GM21737 (cell line): ENCODE measurements at regions not wholly inside any gene's neighbourhood (a gene's known extent, or its start where the extent isn't known, plus 50 kb on each side); places are given as distances from the start of the nearest gene placed in this dataset.

ENCODE experiments used
- ATAC-seq: cut with Tn5 transposase; IDR thresholded peaks from one replicate; pipeline ENCODE4 v1.9.1; 2021; ENCODE audit warnings: mild to moderate bottlenecking, moderate library complexity; ENCODE audit not compliant: unreplicated experiment

DNA sequence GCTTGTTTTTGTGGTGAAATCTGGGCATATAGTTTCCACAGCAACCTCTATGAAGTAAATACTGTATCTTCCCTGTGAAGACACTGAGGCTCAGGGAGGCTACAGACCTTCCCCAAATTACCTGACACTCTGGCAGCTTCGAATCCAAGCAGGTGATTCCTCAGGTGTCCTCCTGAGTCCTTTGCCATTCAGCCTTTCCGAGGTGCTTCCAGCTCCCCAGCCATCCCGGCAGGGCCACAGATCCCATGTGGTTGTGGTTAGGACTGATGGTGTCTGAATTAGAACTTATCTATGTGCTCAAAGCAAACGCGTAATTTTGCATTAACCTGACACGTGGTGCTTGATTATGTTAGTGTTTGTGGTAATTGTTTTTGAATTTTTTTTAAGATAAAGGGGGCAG lies 785.6 kb downstream of the BRD1 start:
- no peak for ATAC-seq

- ATAC-seq: no peak
Measured at GRCh38 chr22:49040754-49041467, 786.8 kb downstream of the BRD1 start.

DNA sequence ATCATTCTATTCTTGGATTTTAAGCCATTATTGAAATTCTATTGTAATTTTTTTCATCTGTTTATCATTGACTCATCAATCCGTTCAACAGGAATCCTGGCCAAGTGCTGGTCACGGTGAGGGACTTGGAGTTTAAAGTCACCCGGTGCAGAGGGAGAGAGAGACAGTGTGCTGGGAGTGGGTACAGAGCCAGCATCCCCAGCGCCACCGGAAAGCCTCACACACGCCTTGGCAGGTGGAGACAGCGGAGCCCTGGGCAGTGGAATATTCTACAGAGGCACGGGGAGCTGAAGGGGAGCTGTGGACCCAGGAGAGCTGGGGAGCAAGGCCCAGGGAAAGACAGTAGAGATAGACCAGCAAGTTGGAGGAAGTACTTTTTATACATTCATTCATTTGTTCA lies 787.6 kb downstream of the BRD1 start:
- no peak for ATAC-seq

DNA sequence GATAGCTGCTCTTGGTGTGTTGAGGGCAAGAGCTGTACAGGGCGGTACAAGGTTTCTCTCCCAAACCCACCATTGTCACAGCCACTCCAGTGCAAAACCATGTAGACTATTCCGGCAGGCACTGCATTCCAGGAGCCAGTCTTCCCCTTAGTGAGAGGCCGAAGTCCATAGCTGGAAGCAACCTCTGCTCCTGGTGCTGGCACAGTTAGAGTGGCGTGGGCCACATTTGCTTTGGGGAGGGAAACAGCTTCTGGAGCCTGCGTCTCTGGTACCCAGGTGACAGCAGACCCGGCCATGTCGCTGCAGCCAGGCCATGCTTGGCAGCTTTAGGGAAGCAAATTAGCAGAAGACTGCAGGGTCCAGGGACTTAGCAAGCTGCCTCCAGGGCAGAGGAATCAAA lies 788.0 kb downstream of the BRD1 start:
- ATAC-seq: no peak

DNA sequence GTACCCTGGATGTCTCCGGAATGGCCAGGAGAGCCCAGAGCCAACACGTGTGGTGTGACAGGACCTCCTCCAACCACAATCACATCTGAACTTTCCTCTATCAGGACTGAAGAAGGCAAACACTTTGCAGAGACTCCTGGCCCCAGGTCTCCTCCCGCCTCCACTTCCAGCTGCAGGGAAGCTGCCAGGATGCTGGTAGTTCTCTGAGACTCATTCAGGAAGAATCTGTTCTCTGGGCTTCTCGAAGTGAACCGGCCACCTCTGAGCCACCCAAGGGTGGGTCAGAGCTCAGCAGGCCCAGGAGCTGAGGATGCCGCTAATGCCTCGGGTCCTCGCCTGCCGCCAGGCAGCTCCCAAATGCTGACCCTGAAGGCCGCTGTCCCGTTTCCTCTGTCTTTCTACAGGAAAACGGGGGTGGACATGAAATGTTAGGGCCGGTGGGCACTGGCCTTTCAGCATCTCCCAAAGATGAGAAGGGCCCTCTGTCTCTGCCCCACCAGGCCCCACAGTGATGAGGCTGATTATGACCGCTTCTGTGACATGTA lies 789.9 kb downstream of the BRD1 start:
- ATAC-seq: no peak

DNA sequence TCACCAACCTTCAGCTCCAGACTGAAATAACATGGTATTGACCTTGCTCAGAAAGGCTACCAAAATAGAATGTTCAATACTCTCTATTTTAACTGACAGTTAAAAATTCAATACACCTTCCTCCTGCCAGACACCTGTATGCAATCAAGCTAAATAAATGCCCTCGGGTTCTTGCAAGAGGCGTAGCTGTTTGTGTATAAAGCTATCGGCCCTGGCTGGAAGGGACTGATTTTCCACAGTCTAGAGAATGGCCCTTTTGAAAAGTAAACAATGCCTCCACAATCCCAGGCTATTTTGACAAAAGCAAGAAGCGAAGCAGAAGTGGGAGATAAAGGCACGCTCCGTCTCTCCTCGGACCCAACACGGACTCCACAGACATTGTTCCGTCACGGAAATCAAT lies 791.2 kb downstream of the BRD1 start:
- ATAC-seq: no peak

GRCh38 chr22:49035818-49036457 lies 791.7 kb downstream of the BRD1 start:
- no peak for ATAC-seq

GRCh38 chr22:49034836-49035817 lies 792.5 kb downstream of the BRD1 start:
- no peak for ATAC-seq

- no peak for ATAC-seq
Measured at GRCh38 chr22:49033616-49034015, 794.1 kb downstream of the BRD1 start.

- no peak for ATAC-seq
Measured at GRCh38 chr22:49032821-49033220, 794.9 kb downstream of the BRD1 start.

DNA sequence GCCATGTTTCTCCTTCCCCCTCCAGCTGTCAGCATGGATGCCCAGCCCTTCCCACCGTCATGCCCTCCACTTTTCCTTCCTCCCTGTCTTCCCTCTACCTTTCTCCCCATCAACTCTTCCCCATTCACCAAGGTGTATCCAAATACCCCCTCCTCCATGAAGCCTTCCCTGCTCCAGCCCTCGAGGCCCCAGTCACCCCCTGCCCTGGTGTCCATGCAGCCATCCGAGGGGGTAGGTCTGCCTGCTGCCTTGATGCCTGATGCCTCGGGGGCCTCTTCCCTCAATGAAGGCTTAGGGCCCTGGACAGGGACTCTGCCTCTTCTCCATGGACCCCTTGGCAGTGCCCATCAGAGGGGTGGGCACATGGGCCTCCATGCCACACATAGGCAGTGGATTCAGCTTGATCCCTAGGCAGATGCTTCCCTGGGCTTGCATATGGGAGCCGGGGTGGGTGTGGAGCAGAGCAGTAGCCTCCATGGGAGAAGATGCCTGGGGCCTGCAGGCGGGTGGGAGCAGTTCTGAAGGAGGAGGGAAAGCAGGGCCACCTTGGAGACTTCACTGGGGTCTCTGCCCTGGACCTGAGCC lies 795.8 kb downstream of the BRD1 start:
- no peak for ATAC-seq

DNA sequence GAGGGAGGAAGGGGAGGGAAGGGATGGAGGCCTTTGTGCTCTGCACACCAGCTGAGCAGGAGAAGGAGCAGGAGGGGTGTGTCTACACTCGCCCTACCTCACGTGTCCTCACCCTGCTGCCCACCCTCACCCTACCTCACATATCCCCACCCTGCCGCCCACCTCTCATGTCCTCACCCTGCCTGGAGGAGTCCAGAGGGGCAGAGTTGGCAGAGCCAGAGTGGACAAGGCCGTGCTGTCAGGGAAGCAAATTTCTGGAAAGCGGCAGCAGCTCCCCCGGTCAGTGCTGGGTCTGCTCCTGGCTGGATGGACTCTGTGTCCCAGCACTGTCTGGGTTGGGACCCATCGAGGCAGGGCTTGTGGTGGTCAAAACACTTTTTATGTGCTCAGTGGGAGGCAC lies 799.6 kb downstream of the BRD1 start:
- ATAC-seq: no peak

DNA sequence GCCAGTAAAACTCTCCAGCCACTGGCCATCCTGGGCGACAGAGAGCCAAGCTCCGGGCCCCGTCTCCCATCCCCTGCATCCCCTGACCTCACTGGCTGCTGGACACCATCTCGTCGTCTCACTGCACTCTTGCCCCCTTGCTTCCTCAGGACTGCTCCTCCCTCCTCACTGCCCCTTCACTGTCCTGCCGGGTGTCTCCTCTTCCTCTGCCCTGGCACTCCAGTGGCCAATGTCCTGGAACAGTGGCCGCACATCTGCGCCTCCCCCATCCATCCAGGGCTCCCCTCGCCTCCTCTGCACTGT lies 800.4 kb downstream of the BRD1 start:
- ATAC-seq: no peak

DNA sequence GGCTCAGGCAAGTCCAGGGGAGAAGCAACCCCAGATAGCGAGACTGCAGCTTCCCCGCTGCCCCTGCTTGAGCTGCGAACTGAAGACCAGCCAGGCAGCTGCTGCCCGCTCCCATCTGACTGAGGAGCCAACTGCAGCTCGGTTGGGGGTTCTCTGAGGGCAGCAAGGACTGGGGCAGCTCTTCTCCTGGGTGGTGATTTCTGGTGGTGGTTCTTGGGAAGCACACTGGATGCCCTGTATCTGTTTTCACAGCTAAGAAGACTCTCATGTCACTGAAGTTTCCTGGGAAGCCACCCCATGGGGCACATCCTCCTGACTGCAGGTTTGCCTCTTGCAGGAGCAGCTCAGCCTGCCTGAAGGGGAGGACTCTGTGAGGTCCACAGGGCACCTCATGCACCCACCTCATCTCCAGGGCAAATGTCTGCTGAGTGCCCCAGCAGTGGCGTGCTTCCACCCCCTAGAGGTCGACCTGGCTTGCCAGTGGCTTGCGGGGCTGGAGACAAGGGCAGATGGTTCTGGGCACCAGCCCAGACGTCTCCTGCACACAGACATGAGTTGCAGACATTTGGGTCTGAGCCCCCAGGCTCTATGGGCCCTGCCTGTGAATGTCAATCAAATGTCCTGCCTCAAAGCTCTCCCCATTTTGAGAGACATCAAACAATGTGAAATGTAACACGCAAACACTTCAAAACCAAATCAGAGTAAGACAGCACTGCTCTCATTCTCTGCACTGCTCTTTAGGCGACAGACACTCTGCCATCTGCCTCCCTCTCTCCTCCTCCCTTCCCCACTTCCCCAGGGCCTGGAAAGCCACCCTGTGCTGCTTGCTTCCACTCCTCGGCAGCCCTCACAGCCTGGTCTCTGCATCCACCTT lies 800.9 kb downstream of the BRD1 start:
- no peak for ATAC-seq

GRCh38 chr22:49025791-49026493 lies 801.7 kb downstream of the BRD1 start:
- no peak for ATAC-seq

DNA sequence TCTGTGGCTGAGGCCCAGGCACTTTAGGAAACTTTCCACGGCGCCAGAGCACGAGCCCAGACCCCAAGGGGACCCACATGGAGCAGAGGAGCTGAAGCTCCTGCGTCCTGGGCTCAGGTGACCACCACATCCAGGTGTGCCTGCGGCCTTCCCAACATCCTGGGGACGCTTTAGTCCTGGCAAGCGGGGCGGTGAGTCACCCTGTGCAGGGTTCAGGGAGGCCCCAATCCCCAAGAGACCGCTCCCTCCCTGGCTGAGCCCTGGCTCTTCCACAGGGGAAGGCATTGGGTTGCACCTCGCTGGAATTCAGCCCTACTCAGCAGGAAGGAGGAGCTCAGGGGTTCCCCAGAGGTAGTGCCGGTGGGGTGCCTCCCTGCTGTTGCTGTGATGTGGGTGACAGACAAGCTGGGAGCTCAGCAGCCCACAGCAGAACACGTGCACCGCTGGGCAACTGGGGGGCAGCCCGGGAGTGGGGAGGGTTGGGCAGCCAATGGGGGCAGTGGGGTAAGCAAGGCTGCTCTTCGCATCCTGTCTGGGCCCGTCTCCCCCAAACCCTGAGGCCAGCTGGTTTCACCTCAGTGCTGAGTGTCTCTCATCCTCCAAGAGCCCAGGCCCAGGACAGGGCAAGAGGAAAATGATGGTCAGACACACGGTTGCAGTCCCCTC lies 802.8 kb downstream of the BRD1 start:
- ATAC-seq: no peak

DNA sequence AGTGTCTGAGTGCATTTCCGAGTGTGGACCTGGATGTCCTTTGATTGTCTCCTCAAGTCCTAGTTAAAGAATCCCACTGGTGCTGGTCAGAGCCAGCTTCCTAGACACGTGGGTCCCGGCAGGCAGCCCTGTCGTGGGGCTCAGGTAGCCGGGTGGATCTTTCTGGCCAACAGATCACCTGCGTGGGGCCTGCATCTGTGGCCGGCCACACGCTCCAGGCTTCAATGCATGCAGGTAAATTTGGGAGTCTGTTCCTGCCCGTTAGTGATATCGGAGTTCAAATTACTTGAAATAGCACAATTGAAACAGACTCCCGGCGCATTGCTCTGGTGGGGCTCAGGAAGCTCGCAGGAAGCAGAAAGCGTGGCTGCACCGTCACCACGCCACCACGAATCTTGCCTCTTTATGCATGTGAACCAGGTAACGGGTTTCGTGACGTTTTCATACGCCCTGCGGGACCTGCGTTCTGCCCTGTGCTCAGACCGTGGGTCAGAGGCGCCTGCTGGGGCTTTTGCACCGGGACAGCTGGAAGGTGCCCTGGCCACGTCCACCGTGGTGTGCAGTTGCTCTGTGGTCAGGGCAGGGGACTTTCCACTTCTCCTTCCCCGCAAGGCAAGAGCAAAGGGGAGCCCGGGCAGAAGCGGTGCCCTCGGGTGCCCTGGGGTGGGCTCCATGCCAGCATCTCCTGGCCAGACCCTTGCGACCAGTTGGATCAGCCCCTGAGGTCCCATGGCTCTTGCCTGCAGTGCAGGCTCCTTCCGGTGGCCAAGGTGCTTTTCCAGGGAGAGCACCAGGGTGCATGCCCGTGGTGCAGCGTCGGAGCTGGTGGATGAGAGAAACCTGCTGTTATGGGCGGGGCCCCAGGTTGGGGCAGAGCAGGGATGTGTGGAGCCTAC lies 803.5 kb downstream of the BRD1 start:
- ATAC-seq: no peak
